ACHN (cell line): ENCODE measurements at regions not wholly inside any gene's neighbourhood (a gene's known extent, or its start where the extent isn't known, plus 50 kb on each side); places are given as distances from the start of the nearest gene placed in this dataset.
A peak's percentile ranks its signal among the peaks of the same experiment; 100 is the strongest.
"Not testable (repeated sequence)": the region's sequence is repeated elsewhere in the genome, so short reads cannot be mapped to it uniquely, and the experiment has no call there.

Experiments used
- DNase-seq: peaks from one replicate; pipeline ENCODE4 v3.0.0-alpha.2; 2015
- in situ Hi-C: cut with HindIII; loops from 2 replicates; pipeline ENCODE4 v1.10.0; 2017; ENCODE audit warnings: low sequenced_read_pairs, low pct_ligation_motif_present, low pct_unique_long_range_greater_than_20kb

- in situ Hi-C loops: no loop called here
- no peak for DNase-seq
Observed at GRCh38 chr13:65999411-65999810, 1230.7 kb downstream of the PCDH9 start.

DNA sequence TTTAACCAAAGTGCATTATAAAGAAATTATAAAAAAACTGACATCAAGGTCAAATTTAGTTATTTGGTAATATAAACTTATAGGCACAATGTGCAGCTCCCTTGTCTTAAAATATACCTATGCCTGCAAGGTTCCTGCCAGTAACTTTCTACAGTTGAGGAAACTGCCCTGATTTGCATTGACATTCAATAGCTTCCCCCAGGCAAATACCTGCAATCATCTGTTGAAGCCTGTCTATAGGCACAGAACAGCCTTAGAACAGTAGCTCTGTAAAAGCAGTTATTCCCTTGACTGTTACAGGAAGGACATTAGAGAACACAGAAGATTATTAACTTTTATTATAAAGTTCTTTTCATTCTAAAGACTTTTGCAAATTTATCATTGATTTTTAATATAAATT lies 1239.5 kb downstream of the PCDH9 start:
- in situ Hi-C loops: no loop called here
- no peak for DNase-seq

DNA sequence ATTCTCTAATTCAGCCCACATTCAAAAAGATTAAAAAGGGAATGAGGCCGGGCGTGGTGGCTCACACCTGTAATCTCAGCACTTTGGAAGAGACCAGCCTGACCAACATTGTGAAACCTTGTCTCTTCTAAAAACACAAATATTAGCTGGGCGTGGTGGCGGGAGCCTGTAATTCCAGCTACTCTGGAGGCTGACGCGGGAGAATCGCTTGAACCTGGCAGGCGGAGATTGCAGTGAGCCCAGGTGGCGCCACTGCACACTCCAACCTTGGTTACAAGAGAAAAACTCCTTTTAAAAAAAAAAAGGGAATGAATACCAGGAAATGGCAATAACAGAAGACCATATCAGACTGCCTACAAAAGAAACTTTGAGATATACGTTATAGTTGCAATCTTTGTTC lies 1244.5 kb downstream of the PCDH9 start:
- DNase-seq: no peak
- in situ Hi-C loops: no loop called here

GRCh38 chr13:65977525-65977924 lies 1252.6 kb downstream of the PCDH9 start:
- in situ Hi-C loops: no loop called here
- no peak for DNase-seq

- no peak for DNase-seq
- in situ Hi-C loops: no loop called here
Observed at GRCh38 chr13:65971541-65971940, 1258.6 kb downstream of the PCDH9 start.

- in situ Hi-C loops: no loop called here
- DNase-seq: peak; percentile 67
Observed at GRCh38 chr13:65966991-65967451, 1263.1 kb downstream of the PCDH9 start.

DNA sequence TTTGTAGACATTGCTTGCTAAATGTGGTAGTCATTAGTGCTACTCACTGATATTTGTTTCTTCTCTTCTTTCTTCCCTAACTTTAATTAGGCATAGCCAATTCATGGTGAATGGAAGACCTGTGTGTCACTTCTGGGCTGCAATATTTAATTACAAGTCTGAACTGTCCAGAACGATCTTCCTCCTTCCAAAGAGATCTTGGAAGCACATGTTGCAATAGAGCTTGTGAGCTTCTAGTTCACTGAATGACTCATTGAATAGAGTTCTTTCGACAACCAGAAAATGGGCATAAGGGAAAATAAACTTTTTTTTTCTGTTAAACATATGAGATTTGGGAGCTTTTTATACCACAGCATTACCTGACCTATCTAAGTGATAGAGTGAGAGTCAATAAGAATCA lies 1264.6 kb downstream of the PCDH9 start:
- in situ Hi-C loops: no loop called here
- DNase-seq: no peak

GRCh38 chr13:65964672-65965071 lies 1265.5 kb downstream of the PCDH9 start:
- no peak for DNase-seq
- in situ Hi-C loops: no loop called here

DNA sequence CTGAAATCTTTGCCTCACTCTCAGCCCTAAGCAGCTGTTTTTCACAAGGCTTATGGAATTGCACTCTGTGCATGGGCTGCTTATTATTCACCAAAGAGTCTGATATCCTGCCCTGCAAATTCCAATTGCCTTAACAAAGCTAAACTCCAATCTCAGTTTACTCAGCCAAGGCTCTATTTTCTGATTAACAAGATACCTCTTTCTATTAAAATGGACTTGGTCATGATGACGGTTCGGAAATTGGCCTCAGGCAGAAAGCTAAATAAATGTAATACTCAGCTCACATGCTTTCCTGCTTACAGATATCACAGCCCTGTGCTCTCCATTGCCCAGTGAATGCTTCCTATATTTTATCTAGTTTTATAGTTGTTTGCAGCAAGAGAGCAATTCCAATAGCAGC lies 1270.8 kb downstream of the PCDH9 start:
- in situ Hi-C loops: no loop called here
- DNase-seq: no peak

DNA sequence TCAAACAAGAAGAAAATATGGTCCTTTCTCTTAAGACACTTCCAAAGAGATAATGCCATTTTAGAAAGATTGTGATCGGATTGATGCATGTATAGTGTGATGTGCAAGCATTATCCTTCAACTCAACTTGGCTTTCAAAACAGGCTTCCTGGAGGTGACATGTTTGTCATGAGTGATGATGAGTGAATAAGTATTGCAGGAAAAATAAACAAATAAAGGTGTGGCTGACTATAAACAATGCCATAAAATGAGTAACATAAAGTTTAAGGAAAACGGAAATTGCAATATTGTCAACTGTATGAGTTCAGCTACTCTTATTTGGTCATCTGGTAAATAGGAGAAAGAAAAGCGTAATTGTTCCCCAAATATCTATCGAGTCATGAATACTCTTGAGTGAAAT lies 1283.7 kb downstream of the PCDH9 start:
- in situ Hi-C loops: no loop called here
- DNase-seq: no peak

GRCh38 chr13:65943708-65944107 lies 1286.4 kb downstream of the PCDH9 start:
- no peak for DNase-seq
- in situ Hi-C loops: no loop called here

DNA sequence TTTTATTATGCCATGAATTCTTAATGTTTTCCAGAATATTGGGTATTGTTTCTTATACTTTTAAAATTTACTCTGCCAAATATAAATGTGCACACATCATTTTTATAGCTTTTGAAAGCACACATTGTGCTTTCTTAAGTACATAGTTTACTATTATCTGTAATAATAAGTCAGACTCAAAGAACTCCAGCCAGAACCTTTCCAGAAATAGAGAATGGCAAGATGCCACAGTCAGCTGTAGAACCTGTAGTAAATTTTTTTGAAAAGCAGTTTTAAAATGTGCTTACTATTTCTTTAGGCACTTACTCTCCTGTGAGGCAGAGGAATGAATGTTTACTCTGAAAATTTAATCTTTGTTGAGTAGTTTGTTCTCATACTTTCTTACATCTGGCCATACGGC lies 1287.1 kb downstream of the PCDH9 start:
- in situ Hi-C loops: no loop called here

DNA sequence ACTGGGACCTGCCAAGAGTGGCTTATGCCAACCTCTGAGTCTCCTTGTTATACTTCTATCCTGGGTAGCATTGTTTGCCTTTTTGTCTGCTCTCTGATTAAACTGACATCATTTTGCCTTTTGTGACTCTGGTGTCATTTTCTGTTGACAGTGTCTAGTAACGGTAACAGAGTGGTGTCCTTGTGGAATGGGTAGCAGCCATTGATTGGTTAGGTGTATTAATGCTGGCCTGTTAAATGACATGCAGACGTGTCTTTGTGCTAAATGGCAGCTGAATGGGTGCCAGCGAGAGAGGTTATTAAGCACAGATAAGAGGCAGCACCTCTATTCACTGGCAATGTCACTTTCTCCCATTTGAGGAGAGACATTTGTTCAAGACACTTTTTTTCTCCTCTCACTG lies 1289.4 kb downstream of the PCDH9 start:
- no peak for DNase-seq
- in situ Hi-C loops: no loop called here

More for the DNA sequence above, 1287.1 kb downstream of the PCDH9 start:
- DNase-seq: no peak

DNA sequence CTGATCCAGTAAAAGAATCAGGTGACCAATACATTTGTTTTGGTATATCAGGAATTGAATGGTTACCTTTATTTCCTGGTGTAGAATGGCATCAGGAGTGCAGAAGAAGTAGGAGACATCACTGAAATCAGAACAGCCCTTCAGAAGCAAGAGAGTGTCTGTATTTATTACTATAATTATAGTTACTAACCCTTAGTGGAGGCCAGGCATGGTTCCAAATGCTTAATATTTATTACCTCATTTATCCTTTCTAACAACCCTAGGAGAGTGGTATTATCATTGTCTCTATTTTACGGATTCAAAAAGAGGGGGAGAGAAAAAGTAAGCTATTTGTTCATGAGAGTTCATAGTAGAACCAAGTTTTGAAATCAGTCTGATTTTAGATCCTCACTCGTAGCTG lies 1292.9 kb downstream of the PCDH9 start:
- in situ Hi-C loops: no loop called here
- no peak for DNase-seq

DNA sequence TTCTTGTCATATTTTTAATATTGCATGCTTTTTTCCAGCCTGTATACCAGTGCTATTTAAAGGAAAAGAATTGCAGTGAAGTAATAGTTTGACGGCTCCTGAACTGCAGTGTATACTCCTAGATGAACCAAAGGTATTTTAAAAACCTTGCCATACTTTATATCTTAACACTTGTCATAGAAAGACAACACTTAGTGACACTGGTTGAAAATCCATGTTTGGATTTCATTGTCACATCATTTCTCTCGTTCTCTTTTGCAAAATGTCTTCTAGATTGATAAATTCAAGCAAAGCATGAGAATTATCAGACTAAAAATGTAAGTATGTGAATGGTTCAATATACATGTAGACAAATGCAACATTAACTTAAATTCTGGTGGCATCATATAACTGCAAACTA lies 1293.9 kb downstream of the PCDH9 start:
- no peak for DNase-seq
- in situ Hi-C loops: no loop called here

DNA sequence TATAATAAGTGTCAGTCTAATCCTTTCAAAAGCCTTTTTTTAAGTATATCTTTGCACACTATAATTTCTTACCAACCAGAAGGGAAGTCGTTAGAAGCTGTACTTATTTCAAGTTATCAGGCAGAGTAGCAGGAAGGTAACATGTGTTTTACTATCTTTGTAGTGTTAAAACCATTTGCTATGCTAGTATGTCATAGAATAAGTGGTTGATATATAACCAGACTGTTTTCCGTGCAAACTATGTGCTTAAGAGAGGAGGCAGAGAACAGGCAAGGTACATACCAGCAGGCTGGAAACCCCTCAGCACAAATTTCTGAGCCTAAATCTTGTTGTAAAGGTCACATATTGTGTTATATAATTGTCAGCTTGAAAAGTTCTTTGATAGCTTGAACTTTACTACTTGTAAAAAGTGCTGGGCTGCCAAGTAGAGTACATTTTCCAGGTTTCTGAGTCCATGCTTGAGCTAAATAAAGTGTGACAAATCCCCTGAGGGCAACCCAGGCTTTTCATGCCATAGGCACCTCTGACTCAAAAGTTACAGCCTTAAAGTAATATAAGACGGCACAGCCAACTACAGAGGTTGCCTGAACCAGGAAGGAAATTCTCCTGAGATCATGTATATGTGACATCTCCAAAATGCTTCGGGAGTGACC lies 1297.4 kb downstream of the PCDH9 start:
- DNase-seq: no peak
- in situ Hi-C loops: no loop called here

DNA sequence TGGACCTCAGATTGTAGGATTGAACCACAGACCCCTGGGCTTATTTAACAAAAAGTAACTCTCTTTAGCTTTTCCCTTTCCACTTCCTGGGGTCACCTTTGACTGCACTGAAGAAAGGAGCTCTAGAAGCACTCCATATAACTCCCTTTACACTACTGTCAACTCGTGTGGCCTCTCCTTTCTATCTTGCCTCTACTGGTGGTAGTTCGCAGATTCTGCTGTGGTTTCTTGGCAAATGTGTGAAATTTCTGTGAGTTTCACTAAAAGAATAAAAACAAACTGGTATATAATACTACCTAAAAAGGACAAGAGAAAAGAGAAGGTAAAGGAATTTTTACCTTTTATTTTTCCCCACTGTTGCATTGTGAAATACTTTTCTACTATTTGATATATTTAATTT lies 1298.1 kb downstream of the PCDH9 start:
- DNase-seq: no peak
- in situ Hi-C loops: no loop called here

- in situ Hi-C loops: no loop called here
- no peak for DNase-seq
Observed at GRCh38 chr13:65929436-65929835, 1300.7 kb downstream of the PCDH9 start.

DNA sequence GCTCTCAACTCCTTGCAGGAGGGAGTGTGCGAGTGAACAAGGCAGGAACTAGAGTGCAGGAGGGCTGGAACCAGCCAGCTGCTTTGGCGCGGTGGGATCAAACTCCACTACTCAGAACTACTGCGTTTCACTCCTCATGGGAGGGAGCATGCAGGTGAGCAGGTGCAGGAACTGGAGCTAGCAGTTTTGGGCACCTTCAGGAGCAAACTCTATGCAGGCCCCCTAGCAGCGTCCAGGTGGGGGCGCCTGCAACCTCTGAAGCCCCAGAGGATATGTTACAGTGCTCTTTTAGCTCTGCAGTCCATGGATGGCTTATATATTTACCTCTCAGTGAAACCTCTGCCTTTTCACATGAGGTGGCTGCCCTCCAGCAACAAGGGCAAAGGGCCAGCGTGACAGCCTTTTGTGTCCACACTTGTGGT lies 1303.4 kb downstream of the PCDH9 start:
- peak; percentile 2 for DNase-seq
- in situ Hi-C loops: no loop called here

DNA sequence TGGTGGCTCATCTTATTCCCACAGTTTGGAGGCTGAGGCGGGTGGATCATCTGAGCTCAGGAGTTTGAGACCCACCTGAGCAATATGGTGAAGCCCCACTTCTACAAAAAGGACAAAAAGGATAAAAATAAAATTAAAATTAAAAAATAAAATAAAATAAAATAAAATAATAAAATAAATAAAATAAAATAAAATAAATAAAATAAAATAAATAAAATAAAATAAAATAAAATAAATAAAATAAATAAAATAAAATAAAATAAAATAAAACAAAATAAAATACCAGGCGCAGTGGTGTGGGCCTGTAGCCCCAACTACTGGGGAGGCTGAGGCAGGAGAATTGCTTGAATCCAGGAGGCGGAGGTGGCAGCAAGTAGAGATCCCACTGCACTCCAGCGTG lies 1307.3 kb downstream of the PCDH9 start:
- in situ Hi-C loops: not testable (repeated sequence)

GRCh38 chr13:65921933-65922332 lies 1308.2 kb downstream of the PCDH9 start:
- in situ Hi-C loops: no loop called here

More for the DNA sequence above, 1307.3 kb downstream of the PCDH9 start:
- DNase-seq: not testable (repeated sequence)

More at GRCh38 chr13:65921933-65922332, 1308.2 kb downstream of the PCDH9 start:
- no peak for DNase-seq
